Mesenchymal stem cell (in vitro differentiated cells and primary cell): ENCODE measurements at regions not wholly inside any gene's neighbourhood (a gene's known extent, or its start where the extent isn't known, plus 50 kb on each side); places are given as distances from the start of the nearest gene placed in this dataset.
A peak's percentile ranks its signal among the peaks of the same experiment; 100 is the strongest.

Experiments
- DNase-seq: peaks from one replicate; pipeline ENCODE4 v3.0.0-alpha.2; 2013
- H2AFZ ChIP-seq: one replicate; pipeline ENCODE4 v1.6.1; 2013; ENCODE audit warnings: low read depth, mild to moderate bottlenecking, control low read depth, inconsistent platforms, low read length, moderate library complexity
- H2AK5ac ChIP-seq: 2 replicates; pipeline ENCODE4 v1.6.1; 2013; ENCODE audit warnings: low read length, moderate library complexity, mild to moderate bottlenecking, inconsistent platforms; ENCODE audit not compliant: severe bottlenecking
- H2BK120ac ChIP-seq: one replicate; pipeline ENCODE4 v1.6.1; 2013; ENCODE audit warnings: low read depth, mild to moderate bottlenecking, inconsistent platforms, low read length, moderate library complexity
- H2BK12ac ChIP-seq, 2 experiments: one replicate each; pipeline ENCODE4 v1.6.1; 2013; ENCODE audit warnings: inconsistent platforms in 2 of 2, low read length in 2 of 2, mild to moderate bottlenecking in 2 of 2, moderate library complexity in 2 of 2, control low read depth in 1 of 2
- H2BK15ac ChIP-seq: one replicate; pipeline ENCODE4 v1.6.1; 2013; ENCODE audit warnings: mild to moderate bottlenecking, low read depth, inconsistent platforms; ENCODE audit not compliant: poor library complexity, severe bottlenecking
- H2BK5ac ChIP-seq: 2 replicates; pipeline ENCODE4 v1.6.1; 2013; ENCODE audit warnings: low read depth, mild to moderate bottlenecking, low read length, control low read depth, inconsistent platforms; ENCODE audit not compliant: poor library complexity, severe bottlenecking
- H3K14ac ChIP-seq, 2 experiments: one replicate each; pipeline ENCODE4 v1.6.1; 2013; ENCODE audit warnings: inconsistent platforms in 2 of 2, low read length in 2 of 2, control low read depth in 1 of 2, mild to moderate bottlenecking in 1 of 2, moderate library complexity in 1 of 2
- H3K18ac ChIP-seq, 2 experiments: one replicate each; pipeline ENCODE4 v1.6.1; 2013; ENCODE audit warnings: inconsistent platforms in 2 of 2, low read length in 2 of 2, control low read depth in 1 of 2, low read depth in 1 of 2, mild to moderate bottlenecking in 1 of 2
- H3K23ac ChIP-seq, 2 experiments: one replicate each; pipeline ENCODE4 v1.6.1; 2013; ENCODE audit warnings: inconsistent platforms in 2 of 2, low read length in 2 of 2, mild to moderate bottlenecking in 2 of 2, moderate library complexity in 2 of 2, control low read depth in 1 of 2
- H3K27ac ChIP-seq: 2 replicates; pipeline ENCODE4 v1.5.1; 2013; ENCODE audit warnings: mild to moderate bottlenecking, moderate library complexity, low read length, control low read depth, inconsistent platforms; ENCODE audit not compliant: poor library complexity, severe bottlenecking
- H3K27me3 ChIP-seq, 2 experiments: 2 replicates each; pipeline versions ENCODE4 v1.6.1 to v1.7.0; 2013; ENCODE audit warnings: low read length in 2 of 2, mild to moderate bottlenecking in 2 of 2, moderate library complexity in 2 of 2, control low read depth in 1 of 2, inconsistent platforms in 1 of 2; ENCODE audit not compliant: control insufficient read depth in 1 of 2, insufficient read depth in 1 of 2
- H3K36me3 ChIP-seq, 2 experiments: 2 replicates each; pipeline versions ENCODE4 v1.6.1 to v1.7.0; 2013; ENCODE audit warnings: low read length in 2 of 2, control low read depth in 1 of 2, inconsistent platforms in 1 of 2, low read depth in 1 of 2, mild to moderate bottlenecking in 1 of 2; ENCODE audit not compliant: insufficient read depth in 2 of 2, control insufficient read depth in 1 of 2
- H3K4ac ChIP-seq, 2 experiments: one replicate each; pipeline ENCODE4 v1.6.1; 2013; ENCODE audit warnings: inconsistent platforms in 2 of 2, low read length in 2 of 2, mild to moderate bottlenecking in 2 of 2, moderate library complexity in 2 of 2, control low read depth in 1 of 2, low read depth in 1 of 2
- H3K4me1 ChIP-seq: 2 replicates; pipeline ENCODE4 v1.6.1; 2013; ENCODE audit warnings: low read depth, low read length, control low read depth; ENCODE audit not compliant: control insufficient read depth, insufficient read depth
- H3K4me2 ChIP-seq: 2 replicates; pipeline ENCODE4 v1.6.1; 2013; ENCODE audit warnings: low read length, mild to moderate bottlenecking, inconsistent platforms; ENCODE audit not compliant: poor library complexity, severe bottlenecking
- H3K4me3 ChIP-seq, 2 experiments: 2 replicates each; pipeline versions ENCODE4 v1.5.1 to v1.7.0; 2013; ENCODE audit warnings: low read length in 2 of 2, mild to moderate bottlenecking in 2 of 2, control low read depth in 1 of 2, low read depth in 1 of 2; ENCODE audit not compliant: insufficient read depth in 1 of 2
- H3K79me1 ChIP-seq: replicated peaks from 2 replicates; pipeline ENCODE4 v1.6.1; 2013; ENCODE audit warnings: mild to moderate bottlenecking, control low read depth, low read length, inconsistent platforms; ENCODE audit not compliant: poor library complexity, severe bottlenecking
- H3K9ac ChIP-seq: 2 replicates; pipeline ENCODE4 v1.7.0; 2013; ENCODE audit warnings: mild to moderate bottlenecking, low read length, moderate library complexity
- H3K9me3 ChIP-seq: 2 replicates; pipeline ENCODE4 v1.7.0; 2013; ENCODE audit warnings: mild to moderate bottlenecking, low read length; ENCODE audit not compliant: control insufficient read depth
- H4K8ac ChIP-seq: one replicate; pipeline ENCODE4 v1.6.1; 2013; ENCODE audit warnings: inconsistent platforms, mild to moderate bottlenecking, low read length, moderate library complexity
- H4K91ac ChIP-seq: one replicate; pipeline ENCODE4 v1.6.1; 2013; ENCODE audit warnings: mild to moderate bottlenecking, low read length, inconsistent platforms
- WGBS: methylation state at CpG from one replicate; pipeline ENCODE4 v1.1.7; 2013; ENCODE audit warnings: mixed read lengths; 5-methylcytosine and 5-hydroxymethylcytosine counted together

DNA sequence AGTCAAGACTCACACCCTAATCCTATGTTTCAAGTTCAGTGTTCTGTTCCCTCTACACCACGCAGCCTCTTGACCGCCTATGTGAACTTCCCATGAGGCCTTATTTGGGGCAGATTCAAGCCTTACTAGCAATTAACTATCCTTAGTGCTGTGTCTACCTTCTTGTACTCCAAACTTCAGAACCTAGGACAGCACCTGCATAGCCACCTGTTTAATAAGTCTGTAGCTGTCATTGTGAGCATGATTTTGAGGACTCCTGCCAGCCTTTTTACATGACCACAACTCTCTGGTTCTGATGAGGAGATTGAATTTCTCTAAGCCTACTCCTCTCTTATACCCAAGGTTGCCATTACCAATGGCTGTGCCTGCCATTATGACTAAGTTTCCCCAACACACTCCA lies 50.8 kb upstream of the PCSK1 start:
- no peaks in the 10 kb centered on the region for H3K4me1 ChIP-seq
- H3K4ac ChIP-seq = no peak overlapping the region
- H3K36me3 ChIP-seq = no peaks in the 10 kb centered on the region
- no peak overlapping the region for H4K91ac ChIP-seq
- DNase-seq = peak; percentile 51
- 65% methylated on average over 2 of the region's 2 CpGs for WGBS
- no peak overlapping the region for H3K14ac ChIP-seq
- no peaks in the 10 kb centered on the region for H3K79me1 ChIP-seq
- no peak overlapping the region for H3K9ac ChIP-seq
- no peak overlapping the region for H2BK120ac ChIP-seq
- H3K27ac ChIP-seq = no peak overlapping the region
- no peak overlapping the region for H3K23ac ChIP-seq
- no peak overlapping the region for H2AFZ ChIP-seq
- peaks cover 0 to 8% of the 10 kb centered on the region in 2 experiments for H3K27me3 ChIP-seq
- no peak overlapping the region for H2AK5ac ChIP-seq
- H3K4me2 ChIP-seq = no peak overlapping the region
- no peak overlapping the region for H2BK15ac ChIP-seq
- H4K8ac ChIP-seq = no peak overlapping the region
- H3K4me3 ChIP-seq = no peak overlapping the region
- no peak overlapping the region for H2BK12ac ChIP-seq
- H3K18ac ChIP-seq = no peak overlapping the region
- no peaks in the 10 kb centered on the region for H3K9me3 ChIP-seq
- no peak overlapping the region for H2BK5ac ChIP-seq

DNA sequence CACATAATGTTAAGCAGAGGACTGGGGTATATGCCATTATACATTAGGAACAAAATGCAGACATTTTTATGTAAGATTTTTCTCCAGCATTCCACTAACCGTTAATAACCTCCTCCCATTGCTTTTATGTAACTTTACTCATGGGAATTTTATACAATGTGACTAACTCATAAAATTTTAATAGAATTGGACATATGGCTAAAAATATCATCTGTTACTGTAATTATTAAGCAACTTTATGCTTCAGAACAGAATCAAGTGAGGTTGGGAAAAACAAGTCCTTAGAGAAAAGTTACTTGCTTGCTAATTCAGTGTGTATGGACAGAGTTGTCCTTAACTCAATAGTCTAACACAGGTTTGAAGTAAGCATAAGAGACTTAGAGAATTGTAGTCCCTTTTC lies 54.8 kb upstream of the PCSK1 start:
- no peak for DNase-seq
- Histone ChIP-seq H2BK15ac (no peak overlapping the region), H2BK12ac (no peak overlapping the region), H3K79me1 (no peaks in the 10 kb centered on the region), H4K8ac (no peak overlapping the region), H3K23ac (no peak overlapping the region), H2AK5ac (no peak overlapping the region), H3K18ac (no peak overlapping the region), H2BK5ac (no peak overlapping the region), H4K91ac (no peak overlapping the region), H3K9me3 (no peaks in the 10 kb centered on the region), H2AFZ (no peak overlapping the region), H2BK120ac (no peak overlapping the region), H3K9ac (no peak overlapping the region), H3K36me3 (no peaks in the 10 kb centered on the region), H3K4ac (no peak overlapping the region), H3K27ac (no peak overlapping the region), H3K27me3 (peaks cover 0 to 11% of the 10 kb centered on the region in 2 experiments), H3K4me3 (no peak overlapping the region), H3K4me2 (no peak overlapping the region), H3K4me1 (no peaks in the 10 kb centered on the region), H3K14ac (no peak overlapping the region)
- no CpG with 5 or more reads among the region's 1 CpG for WGBS

DNA sequence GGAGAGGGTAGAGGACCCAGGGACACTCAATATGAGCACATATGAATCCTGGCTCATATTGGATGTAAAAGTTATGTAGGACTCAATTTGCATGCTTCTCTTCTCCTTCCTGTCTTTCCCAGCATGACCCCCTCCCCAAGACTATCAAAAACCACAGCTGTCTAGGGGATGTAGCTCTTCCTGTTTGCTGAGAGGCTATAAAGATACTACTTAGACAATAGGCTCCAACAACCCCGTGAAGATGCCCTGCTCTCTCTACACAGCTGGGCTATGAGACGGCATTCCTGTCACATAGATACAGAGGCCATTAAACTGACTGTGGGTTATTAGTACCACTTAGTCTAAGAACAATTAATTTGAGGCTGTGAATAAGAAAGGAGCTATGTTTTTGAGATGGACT lies 56.5 kb upstream of the PCSK1 start:
- Histone ChIP-seq H4K91ac (no peak overlapping the region), H3K18ac (no peak overlapping the region), H2AK5ac (no peak overlapping the region)

DNA sequence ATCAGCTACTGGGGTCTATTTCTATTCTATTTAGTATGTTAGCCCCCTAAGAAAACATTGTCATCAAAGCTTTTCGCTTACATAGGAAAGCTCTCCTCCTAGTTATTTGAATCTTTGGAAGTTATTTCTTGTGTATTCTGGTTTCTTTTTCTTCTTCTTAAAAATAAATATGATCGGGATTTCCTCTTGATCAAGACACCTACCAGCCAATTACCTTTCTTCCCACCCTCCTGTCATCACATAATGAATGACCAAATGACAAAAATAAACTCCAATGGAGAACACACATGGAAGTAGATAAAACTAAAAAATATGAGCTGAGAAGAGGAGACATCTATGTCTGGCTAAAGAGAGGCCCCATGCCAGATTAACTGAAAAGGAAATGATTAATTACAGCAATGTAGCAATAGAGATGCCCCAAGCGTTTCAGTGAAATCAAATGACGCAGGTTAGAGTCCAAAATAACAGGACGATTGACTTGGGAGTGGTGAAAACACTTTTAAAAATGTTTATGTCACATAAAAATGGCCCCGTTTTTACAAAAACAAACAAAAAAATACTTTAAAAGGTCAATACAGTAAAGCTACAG lies 59.5 kb upstream of the PCSK1 start:
- H2AFZ ChIP-seq = no peak overlapping the region
- H2AK5ac ChIP-seq = no peak overlapping the region
- H3K14ac ChIP-seq = no peak overlapping the region
- H2BK12ac ChIP-seq = no peak overlapping the region
- DNase-seq = no peak
- no peaks in the 10 kb centered on the region for H3K4me1 ChIP-seq
- no peak overlapping the region for H4K8ac ChIP-seq
- H3K9me3 ChIP-seq = no peaks in the 10 kb centered on the region
- H3K9ac ChIP-seq = no peak overlapping the region
- H3K4me2 ChIP-seq = no peak overlapping the region
- no peak overlapping the region for H2BK15ac ChIP-seq
- H3K27me3 ChIP-seq = peaks cover 0 to 3% of the 10 kb centered on the region in 2 experiments
- no peak overlapping the region for H3K23ac ChIP-seq
- H3K27ac ChIP-seq = no peak overlapping the region
- no peaks in the 10 kb centered on the region for H3K79me1 ChIP-seq
- no peak overlapping the region for H3K18ac ChIP-seq
- 93% methylated on average over 4 of the region's 6 CpGs for WGBS
- no peak overlapping the region for H3K4me3 ChIP-seq
- no peak overlapping the region for H4K91ac ChIP-seq
- no peak overlapping the region for H2BK5ac ChIP-seq
- H3K4ac ChIP-seq = no peak overlapping the region
- no peaks in the 10 kb centered on the region for H3K36me3 ChIP-seq
- no peak overlapping the region for H2BK120ac ChIP-seq

More for the DNA sequence above, 56.5 kb upstream of the PCSK1 start:
- no peak overlapping the region for H3K14ac ChIP-seq
- H2BK120ac ChIP-seq = no peak overlapping the region
- DNase-seq = no peak
- H3K79me1 ChIP-seq = no peaks in the 10 kb centered on the region
- no peak overlapping the region for H3K4me2 ChIP-seq
- H3K4me3 ChIP-seq = no peak overlapping the region
- WGBS = 94% methylated on average over 2 of the region's 2 CpGs
- H4K8ac ChIP-seq = no peak overlapping the region
- no peak overlapping the region for H2BK5ac ChIP-seq
- H3K27me3 ChIP-seq = peaks cover 0 to 11% of the 10 kb centered on the region in 2 experiments
- no peak overlapping the region for H2BK12ac ChIP-seq
- no peak overlapping the region for H2BK15ac ChIP-seq
- no peaks in the 10 kb centered on the region for H3K36me3 ChIP-seq
- no peak overlapping the region for H3K4ac ChIP-seq
- H3K9ac ChIP-seq = no peak overlapping the region
- H3K4me1 ChIP-seq = no peaks in the 10 kb centered on the region
- no peak overlapping the region for H2AFZ ChIP-seq
- H3K9me3 ChIP-seq = no peaks in the 10 kb centered on the region
- H3K23ac ChIP-seq = no peak overlapping the region
- H3K27ac ChIP-seq = no peak overlapping the region
